HK-2 (cell line): ENCODE measurements at regions not wholly inside any gene's neighbourhood (a gene's known extent, or its start where the extent isn't known, plus 50 kb on each side); places are given as distances from the start of the nearest gene placed in this dataset.
"Not testable (repeated sequence)": the region's sequence is repeated elsewhere in the genome, so short reads cannot be mapped to it uniquely, and the experiment has no call there.

Experiments used
- DNase-seq: peaks from one replicate; pipeline ENCODE4 v3.0.0-alpha.2; 2018; ENCODE audit not compliant: unreplicated experiment

DNA sequence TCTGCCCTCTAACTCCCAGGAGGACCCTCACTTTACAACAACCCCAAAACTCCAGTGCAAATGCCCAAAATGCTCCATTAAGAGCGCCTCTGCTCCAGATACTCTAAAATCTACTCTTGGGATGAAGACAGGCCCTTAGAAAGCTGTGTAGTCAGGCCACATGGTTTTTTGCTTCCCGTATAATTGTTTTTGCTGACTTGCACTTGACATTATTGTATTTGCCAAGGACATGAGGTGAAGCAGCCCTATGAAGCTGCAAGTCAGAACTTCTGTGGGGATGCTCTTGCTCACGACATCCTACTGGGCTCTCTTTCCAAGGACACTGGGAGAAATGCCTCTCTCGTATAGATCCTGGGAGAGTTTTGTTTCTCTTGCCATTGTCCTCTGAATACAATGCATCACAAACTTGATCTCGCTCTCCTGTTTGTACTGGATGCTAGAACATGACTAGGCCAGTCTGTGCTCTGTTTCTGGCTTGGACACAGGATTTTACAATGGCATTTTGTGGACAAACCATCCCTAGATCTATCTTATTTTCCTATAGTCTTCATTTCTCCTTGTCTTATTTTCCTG lies 177.2 kb upstream of the DTNBP1 start:
- DNase-seq = no peak

DNA sequence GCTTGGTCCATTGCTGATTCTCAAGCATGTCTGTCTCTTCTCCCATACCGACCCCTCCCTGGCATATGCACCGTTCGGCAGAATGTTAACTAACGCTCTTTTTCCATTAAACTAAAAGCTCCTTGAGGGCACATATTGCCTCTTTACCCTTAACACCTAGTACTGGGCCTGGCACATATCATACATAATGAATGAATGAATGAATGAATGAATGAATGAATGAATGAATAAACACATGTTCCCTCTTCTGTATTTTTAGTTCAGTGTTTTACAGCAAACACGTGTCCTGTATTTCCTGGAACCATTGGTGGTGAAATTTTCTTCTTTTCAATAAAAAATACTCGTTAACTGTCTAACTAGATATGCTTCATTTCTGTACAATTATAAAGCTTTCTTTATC lies 174.4 kb upstream of the DTNBP1 start:
- no peak for DNase-seq

DNA sequence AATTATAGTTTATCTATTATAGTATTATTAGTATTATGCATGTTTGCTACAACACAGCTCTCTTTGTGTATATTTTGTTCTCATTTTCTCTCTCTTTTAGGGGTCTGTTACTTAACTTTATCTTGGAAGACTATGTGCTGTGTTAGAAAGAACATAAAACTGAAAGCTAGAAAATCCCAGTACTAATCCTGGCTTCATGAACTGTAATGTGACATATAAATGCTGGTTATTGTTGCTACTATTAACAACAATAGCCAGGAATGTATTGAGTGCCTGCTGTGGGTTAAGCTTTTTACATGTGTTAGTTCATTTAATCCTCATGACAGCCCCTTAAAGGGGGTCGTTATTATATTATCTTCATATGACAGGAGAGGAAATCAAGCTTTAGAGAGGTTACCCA lies 170.0 kb upstream of the DTNBP1 start:
- DNase-seq = no peak

DNA sequence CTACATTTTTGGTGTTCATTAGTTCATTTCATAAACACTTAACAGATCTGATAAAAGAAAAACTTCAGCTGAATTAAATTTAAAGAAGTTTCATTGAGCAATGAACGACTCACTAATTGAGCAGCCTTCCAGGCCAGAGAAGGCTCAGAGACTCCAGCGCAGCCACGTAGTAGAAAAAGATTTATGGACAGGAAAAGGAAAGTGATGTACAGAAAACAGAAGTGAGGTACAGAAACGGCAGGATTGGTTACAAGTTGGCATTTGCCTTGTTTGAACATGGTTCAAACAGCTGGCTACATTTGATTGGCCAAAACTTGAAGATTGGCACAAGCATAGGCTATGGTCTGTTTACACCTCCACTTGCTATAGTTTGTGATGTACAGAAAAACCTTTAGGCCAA lies 166.3 kb upstream of the DTNBP1 start:
- DNase-seq = no peak

DNA sequence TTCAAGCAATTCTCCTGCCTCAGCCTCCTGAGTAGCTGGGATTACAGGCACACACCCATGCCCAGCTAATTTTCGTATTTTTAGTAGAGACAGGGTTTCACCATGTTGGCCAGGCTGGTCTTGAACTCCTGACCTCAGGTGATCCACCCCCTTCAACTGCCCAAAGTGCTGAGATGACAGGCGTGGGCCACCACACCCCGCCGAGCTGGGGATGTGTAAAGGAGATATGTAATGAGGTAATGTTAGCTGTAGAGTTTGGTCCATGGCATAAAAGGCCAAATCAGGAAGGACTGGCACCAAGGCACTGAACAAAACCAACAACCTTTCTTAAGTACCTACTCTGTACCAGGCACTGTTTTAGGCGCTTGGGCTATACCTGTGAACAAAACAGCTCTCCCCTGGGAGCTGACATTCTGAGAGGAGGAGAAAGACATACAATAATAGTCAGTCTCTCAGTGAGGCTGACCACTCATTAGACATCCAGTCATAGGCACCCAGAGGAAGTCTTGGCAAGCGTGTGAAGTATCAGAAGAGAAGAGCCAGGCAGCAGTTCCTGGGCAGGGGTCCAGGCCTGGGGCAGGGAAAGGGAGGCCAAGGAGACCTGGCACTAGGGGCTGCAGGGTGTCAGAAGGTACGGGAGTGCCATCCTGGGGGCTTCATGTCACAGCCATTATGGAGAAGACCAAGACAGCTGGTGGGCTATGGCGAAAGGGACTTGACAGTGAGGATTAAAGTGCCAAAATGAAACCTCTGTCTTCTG lies 164.8 kb upstream of the DTNBP1 start:
- no peak for DNase-seq

DNA sequence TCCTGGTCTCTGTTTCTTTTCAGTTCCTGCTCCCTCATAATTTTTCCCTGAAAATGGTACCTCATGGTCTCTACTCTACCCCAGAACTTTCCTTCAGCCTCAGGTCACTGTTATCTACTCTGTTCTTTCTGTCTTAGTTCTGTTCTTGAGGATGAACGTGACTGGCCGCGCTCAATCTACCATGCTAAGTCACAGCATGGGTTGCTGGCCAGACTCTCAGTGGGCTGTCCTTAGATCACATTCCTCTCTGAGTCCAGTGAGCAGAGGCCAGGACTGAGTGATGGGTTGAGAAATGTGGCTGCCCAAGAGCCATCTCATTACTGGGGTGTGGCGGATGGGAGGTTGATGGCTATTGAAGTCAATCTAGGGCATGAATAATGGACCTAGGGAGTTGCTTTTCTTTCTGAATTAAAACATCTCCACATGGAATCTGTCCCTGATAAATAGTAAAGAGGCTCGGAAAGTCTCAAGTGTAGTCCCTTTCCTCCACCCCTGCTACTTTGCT lies 164.0 kb upstream of the DTNBP1 start:
- no peak for DNase-seq

DNA sequence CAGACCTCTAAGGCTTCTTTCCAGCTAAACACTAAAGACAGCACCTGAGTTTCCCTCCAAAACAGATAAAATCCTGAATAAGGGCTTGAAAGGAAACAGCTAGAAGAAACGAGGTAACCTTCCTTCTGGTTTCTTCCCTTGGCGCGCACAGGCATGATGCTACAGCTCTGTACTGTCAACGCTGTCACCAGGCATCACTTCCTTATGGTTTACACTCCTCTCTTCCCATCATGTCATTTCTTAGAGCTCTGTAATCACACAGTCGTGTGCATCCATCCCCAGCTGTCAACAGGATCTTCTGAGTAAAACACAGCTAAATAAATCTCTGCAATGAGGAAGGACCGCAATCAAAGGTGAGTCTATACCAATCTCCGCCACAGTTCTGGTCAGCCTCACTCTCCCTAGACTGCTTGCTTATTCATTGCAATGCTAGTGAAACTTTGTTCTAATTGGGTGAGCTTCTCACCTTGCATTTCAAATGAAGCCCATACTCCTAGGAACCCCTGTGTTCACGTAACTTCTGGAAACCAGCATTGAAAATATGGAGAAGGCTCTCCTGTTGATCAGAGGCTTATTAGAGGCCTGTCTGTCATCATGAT lies 162.6 kb upstream of the DTNBP1 start:
- DNase-seq = no peak

DNA sequence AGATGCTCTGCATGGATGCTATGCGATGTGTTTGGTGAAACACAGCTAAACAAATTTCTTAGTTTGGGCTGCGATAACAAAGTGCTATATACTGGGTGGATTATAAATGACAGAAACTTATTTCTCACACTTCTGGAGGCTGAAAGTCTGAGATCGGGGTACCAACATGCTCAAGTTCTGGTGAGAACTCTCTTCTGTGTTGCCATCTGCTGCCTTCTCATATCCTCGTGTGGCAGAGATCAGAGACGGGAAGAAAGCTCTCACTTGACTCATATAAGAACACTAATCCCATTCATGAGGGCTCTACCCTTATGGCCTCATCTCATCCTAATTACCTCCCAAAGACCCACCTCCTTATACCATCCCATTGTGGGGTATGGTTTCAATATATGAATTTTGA lies 162.0 kb upstream of the DTNBP1 start:
- no peak for DNase-seq

DNA sequence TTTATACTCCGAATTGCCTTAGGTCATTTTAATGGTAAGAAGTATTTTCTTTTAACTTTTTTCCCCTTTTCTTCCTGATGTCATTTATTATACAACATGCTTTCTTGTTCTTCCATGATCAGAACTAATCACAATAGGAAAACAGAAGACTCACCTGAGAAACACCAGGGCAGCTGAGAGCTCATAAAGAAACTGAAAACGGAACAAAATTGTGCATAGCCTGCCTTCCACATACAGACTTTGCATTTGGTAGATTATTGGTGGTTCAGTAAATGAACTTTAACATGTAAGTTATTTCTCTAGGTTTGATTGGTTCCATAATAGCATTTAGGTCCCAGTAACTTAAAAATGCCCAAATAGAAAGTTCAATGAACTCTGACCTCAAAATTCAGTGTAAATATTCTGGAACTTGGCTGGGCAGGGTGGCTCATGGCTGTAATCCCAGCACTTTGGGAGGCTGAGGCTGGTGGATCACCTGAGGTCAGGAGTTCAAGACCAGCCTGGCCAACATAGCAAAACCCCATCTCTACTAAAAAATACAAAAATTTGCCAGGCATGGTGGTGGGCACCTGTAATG lies 161.1 kb upstream of the DTNBP1 start:
- no peak for DNase-seq

DNA sequence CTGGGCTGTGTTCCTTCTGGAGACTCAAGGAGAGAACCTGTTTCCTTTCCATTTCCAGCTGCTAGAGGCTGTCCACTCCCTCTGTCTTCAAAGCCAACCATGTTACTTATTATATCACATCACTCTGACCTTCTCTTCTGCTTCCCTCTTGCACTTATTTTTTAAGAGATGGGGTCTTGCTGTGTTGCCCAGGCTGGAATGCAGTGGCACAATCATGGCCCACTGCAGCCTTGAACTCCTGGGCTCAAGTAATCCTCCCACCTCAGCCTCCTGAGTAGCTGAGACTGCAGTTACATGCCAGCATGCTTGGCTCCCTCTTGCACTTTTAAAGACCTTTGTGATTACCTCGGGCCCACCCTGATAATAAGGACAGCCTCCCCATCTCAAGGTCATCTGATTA lies 160.0 kb upstream of the DTNBP1 start:
- DNase-seq = no peak

DNA sequence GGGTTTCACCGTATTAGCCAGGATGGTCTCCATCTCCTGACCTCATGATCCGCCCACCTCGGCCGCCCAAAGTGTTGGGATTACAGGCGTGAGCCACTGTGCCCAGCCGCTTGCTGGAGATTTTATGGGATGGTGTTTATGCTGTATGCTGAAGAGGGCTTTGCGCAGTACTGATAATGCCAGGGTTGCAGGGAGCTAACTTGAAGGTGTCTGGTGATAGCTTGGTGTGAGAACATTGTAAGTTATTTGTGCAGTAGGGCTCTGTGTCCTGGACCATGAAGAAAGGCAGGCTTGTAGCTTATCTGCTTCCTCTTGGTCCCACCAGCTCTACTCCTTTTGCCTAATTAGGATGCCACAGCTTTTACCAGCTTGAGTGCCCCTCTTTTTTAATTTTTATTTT lies 157.0 kb upstream of the DTNBP1 start:
- DNase-seq = no peak

DNA sequence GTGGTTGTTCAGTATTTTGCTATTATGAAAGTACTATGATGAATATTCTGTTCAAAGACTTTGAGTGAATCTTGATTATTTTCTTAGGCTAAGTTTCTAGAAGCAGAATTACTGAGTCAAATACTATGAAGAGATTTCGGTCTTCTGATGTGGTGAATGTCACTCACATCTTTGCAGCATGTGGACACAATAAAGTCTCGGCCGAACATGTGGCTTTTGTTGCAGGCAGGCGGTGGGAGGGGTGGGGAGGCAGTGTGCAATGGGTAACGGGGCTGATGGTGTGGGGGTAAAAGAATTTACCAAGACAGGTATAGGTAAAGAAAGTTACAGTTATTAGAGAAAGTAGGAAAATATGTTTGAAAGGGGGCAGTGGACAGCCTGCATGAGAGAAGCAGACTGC lies 156.4 kb upstream of the DTNBP1 start:
- no peak for DNase-seq

DNA sequence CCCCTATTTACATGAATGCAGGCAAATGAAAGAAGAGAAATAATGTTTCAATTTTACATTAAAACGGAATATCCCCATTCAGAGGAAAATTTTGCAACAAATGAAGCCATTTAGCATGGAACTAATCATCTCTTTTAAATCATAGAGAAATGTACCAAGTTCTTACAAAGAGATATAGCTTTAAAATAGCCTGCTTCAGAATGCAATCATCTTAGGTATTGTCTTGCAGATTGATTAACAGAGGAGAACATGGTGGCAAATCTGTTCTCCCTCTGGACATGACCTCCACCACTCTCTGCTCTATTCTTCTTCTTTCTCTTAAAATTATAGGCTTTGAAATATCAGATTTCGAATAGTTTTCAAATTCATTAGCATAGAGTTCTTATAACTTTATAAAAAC lies 155.7 kb upstream of the DTNBP1 start:
- DNase-seq = no peak

DNA sequence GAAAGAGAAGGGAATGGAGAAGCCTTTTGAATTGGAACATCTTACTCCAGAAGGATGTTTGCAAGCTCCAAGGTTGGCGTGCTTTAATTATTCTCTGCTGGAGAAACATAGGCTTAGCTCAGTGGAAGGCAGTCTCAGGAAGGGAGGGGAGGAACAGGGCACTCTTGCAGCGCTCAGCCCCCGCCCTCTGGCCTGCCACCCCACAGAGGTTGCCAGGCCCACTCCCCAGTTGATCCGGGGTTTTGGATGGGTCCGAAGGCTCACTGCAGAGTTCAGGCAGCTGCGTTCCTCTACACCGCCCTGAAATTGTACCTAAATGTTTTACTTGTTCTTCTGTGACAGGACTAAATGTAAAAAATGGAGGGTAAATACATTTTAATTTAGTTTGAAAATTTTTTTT lies 155.2 kb upstream of the DTNBP1 start:
- DNase-seq = no peak

DNA sequence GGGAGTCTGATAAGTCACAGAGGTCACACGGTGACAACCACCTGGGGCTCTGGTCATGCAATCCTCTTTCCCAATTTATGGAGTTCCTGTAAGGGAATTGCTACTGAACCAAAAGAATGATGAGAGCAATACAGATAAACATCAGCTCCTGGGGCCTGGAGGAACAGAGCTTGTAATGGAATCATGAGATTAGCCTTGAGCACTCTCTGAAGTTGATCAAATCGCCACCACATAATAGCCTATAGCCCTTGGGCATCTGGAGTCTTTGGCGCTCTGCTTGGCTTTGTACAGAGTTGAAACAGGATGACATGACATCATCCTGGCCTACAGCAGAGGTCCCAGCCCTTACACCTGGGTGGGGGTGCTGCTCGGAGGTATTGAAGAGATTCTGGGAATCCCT lies 154.3 kb upstream of the DTNBP1 start:
- DNase-seq = no peak

DNA sequence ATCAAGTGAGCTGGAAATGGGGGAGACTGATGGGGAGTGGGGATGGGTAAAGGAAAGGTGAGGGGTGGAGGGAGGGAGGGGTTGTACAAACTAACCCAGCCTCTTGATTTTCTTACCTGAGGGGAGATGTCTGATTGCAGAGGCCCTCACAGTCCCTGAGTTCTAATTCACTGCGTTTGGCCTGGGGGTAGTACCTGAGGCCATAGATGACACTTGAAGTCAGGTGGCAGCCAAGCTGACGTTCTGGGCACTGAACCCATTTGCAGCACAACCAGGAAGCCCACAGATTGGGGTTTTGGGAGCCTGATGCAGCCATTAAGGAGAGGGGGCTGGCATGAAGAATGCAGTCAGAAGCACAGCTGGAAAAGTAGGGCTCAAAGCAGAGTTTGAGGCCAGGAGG lies 153.8 kb upstream of the DTNBP1 start:
- no peak for DNase-seq

DNA sequence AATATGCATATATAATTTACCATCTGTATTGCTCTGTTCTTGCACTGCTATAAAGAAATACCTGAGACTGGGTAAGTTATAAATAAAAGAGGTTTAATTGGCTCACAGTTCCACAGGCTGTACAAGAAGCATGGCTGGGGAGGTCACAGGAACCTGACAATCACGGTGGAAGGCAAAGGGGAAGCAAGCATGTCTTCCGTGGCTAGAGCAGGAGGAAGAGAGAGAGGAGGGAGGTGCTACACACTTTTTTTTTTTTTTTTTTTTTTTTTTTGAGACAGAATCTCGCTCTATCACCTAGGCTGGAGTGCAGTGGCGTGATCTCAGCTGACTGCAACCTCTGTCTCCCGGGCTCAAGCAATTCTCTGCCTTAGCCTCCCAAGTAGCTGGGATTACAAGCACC lies 150.9 kb upstream of the DTNBP1 start:
- DNase-seq = not testable (repeated sequence)

DNA sequence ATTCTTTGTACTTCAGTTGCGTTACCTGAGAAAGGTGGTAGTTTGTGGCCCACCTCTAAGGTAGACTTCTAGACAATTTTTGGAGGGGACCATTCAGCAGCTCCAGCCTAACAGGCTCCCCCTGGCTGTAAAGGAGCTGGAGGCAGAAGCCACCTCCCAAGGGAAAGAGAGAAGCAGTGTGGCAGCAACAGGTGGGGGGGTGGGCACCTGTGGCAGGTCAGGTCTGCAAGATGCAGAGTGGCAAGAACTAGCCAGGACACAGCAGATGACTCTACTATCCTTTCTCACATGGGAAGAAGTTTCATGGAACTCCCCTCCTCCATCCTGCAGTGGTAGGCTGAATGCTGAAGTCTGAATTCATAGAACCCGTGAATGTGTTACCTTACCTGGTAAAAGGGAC lies 148.3 kb upstream of the DTNBP1 start:
- no peak for DNase-seq

DNA sequence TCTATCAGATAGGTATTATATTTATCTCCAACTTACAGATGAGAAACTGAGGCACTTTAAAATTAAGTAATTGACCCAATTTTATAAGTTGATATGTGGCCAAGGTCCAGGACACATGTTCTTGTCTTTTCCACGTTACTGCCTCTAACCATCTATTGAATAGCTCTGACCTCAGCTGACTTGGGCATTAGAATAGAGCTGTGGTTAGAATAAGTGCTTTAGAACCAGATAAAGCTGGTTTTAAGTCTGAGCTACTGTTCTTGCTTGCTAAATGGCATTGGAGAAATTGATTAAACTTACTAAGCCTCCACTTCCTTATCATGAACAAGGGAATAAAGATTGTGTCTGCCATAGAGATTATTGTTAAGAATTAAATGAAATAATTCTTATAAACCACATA lies 147.8 kb upstream of the DTNBP1 start:
- no peak for DNase-seq

DNA sequence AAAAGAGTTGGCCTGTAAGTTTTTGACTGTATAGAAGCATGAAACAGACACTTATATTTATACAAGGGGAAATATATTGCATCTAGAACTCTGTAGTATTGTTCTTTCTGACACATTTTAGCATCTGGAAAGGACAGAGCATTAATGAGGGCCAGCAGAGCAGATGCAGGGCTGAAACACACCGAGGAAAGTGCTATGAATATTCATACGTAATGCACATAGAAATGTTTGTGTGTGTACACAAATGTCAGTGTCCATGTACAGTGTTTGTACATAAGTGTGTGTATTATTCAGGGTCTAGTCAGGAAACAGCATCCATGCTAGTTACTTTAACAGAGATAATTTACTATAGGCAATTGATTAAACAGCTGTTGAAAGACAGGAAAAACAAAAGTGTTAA lies 146.5 kb upstream of the DTNBP1 start:
- no peak for DNase-seq

DNA sequence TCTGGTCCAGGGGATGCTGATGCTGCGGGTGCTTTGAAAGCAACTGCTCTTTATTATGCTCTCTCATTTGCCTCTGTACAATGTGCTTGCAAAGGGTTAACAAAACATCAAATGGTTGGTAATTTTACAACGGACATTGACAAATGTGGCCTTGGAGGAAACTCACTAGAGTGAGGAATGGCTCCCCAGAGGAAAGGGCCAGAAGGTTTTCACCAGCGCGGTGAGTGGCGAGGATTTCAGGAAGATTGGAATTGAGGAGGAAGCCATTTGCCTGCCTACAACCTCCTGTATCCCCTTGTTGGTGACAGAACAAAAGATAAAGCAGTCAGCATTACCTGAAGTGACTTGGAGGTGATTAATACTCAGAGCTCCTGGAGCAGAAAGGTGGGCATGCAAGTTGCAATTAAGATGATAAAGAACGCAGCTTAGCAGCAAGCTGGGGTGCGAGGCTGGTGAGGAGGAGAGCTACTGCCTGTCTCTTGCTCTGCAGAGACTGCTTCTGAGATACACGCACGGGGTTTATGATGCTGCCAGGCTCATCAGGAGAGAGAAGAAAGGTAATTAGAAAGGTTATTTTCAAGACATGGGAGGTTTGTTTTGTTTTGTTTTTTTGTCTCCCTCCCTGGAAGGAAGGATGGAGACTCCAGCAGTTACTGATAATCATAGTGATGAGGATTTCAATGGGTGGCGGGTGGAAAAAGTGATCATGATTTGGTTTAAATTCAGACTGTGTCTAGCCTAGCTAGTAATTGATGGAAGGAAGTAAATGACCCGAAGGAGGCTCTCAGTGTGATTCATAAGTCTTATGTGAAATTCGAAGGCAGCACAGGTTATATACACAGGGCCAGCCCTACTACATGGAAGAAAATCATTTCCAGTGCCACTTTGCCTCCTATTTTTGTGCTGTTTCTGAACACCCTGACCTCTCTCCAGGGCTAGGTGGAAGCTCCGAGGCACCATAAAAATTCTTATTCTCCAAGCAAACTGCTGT lies 141.6 kb upstream of the DTNBP1 start:
- no peak for DNase-seq

DNA sequence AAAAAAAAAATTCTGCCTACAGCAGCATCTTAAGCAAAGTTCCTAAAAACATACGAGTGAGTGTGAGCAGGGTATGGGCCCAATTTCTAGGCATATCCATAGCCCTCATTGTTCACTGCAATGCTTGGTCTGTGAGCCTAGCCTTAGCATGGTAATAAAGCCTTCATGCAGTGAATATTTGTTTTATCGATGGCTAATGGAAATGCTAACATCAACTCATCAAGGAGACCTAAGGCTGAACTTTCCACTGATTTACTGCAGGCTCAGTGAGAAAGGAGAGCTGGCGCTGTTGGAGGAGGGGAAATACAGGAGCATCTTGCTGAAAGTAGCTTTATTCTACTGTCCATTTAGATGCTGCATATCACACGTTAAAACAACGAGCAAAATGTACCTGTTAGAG lies 139.6 kb upstream of the DTNBP1 start:
- no peak for DNase-seq
